NCI-H1417 treated with DMSO at 0.1 percent for 48 hours (cell line): ENCODE measurements at regions not wholly inside any gene's neighbourhood (a gene's known extent, or its start where the extent isn't known, plus 50 kb on each side); places are given as distances from the start of the nearest gene placed in this dataset.

Experiments
- DNase-seq: peaks from one replicate; lab custom pipeline; 2025; lab: John Stamatoyannopoulos, UW

- no peak for DNase-seq
These were observed 426.4 kb upstream of the LUZP2 start for GRCh38 chr11:24070435-24070834.

- no peak for DNase-seq
These were observed 418.8 kb upstream of the LUZP2 start for GRCh38 chr11:24078018-24078417.

- DNase-seq = no peak
These were observed 414.6 kb upstream of the LUZP2 start for GRCh38 chr11:24082241-24082640.

GRCh38 chr11:24082860-24083259 is 414.0 kb upstream of the LUZP2 start:
- DNase-seq = no peak

- DNase-seq = no peak
These were observed 411.9 kb upstream of the LUZP2 start for GRCh38 chr11:24084956-24085355.

- no peak for DNase-seq
These were observed 409.9 kb upstream of the LUZP2 start for GRCh38 chr11:24086921-24087320.

- no peak for DNase-seq
These were observed 405.3 kb upstream of the LUZP2 start for GRCh38 chr11:24091594-24091993.

- peak; percentile 51 for DNase-seq
These were observed 403.5 kb upstream of the LUZP2 start for GRCh38 chr11:24093375-24093774.

- DNase-seq = no peak
These were observed 388.2 kb upstream of the LUZP2 start for GRCh38 chr11:24108609-24109008.

GRCh38 chr11:24122291-24122690 is 374.6 kb upstream of the LUZP2 start:
- no peak for DNase-seq

GRCh38 chr11:24124876-24125275 is 372.0 kb upstream of the LUZP2 start:
- DNase-seq = no peak

- DNase-seq = no peak
These were observed 365.2 kb upstream of the LUZP2 start for GRCh38 chr11:24131698-24132097.

- DNase-seq = no peak
These were observed 364.4 kb upstream of the LUZP2 start for GRCh38 chr11:24132471-24132870.

- DNase-seq = no peak
These were observed 361.8 kb upstream of the LUZP2 start for GRCh38 chr11:24134879-24135589.

GRCh38 chr11:24142062-24142461 is 354.8 kb upstream of the LUZP2 start:
- DNase-seq = no peak

GRCh38 chr11:24145411-24145810 is 351.4 kb upstream of the LUZP2 start:
- no peak for DNase-seq

GRCh38 chr11:24153337-24153736 is 343.5 kb upstream of the LUZP2 start:
- DNase-seq = no peak

GRCh38 chr11:24155792-24156191 is 341.1 kb upstream of the LUZP2 start:
- no peak for DNase-seq

GRCh38 chr11:24157316-24157715 is 339.5 kb upstream of the LUZP2 start:
- DNase-seq = no peak

GRCh38 chr11:24161587-24161986 is 335.3 kb upstream of the LUZP2 start:
- no peak for DNase-seq

GRCh38 chr11:24163146-24163545 is 333.7 kb upstream of the LUZP2 start:
- no peak for DNase-seq

- no peak for DNase-seq
These were observed 333.0 kb upstream of the LUZP2 start for GRCh38 chr11:24163841-24164240.

- DNase-seq = no peak
These were observed 325.0 kb upstream of the LUZP2 start for GRCh38 chr11:24171869-24172268.

GRCh38 chr11:24181395-24182047 is 315.3 kb upstream of the LUZP2 start:
- DNase-seq = no peak
